Gastroesophageal sphincter (tissue), 4 donors: ENCODE measurements at regions not wholly inside any gene's neighbourhood (a gene's known extent, or its start where the extent isn't known, plus 50 kb on each side); places are given as distances from the start of the nearest gene placed in this dataset.

Experiments
- ATAC-seq: fragments of 150-250 bp; one replicate; pipeline ENCODE4 v1.9.1; 2016; ENCODE audit warnings: mild to moderate bottlenecking, moderate library complexity
- H3K27ac ChIP-seq, 4 donors: fragments of 200-600 bp; sonication (generic) in 3 of 4; 1 replicate in 3 of 4; 2 replicates in 1 of 4; pipeline ENCODE4 v1.5.1; 2016 to 2019
- H3K27me3 ChIP-seq: fragments of 200-600 bp; sonication (generic); one replicate; pipeline ENCODE4 v1.5.1; 2019
- H3K36me3 ChIP-seq, 2 donors: fragments of 200-600 bp; sonication (generic); one replicate each; pipeline ENCODE4 v1.5.1; 2019; ENCODE audit warnings: control low read depth in 1 of 2
- H3K4me1 ChIP-seq, 3 donors: fragments of 200-600 bp; sonication (generic); 1 replicate in 2 of 3; 2 replicates in 1 of 3; pipeline ENCODE4 v1.5.1; 2016 to 2019; ENCODE audit warnings: control low read depth in 2 of 3
- H3K4me3 ChIP-seq, 2 donors: fragments of 200-600 bp; sonication (generic); one replicate each; pipeline ENCODE4 v1.5.1; 2019; ENCODE audit warnings: mild to moderate bottlenecking in 1 of 2, moderate library complexity in 1 of 2
- H3K9me3 ChIP-seq, 3 donors: fragments of 200-600 bp; sonication (generic); one replicate each; pipeline ENCODE4 v1.5.1; 2017 to 2019; ENCODE audit warnings: control low read depth in 2 of 3
- CTCF ChIP-seq, 4 experiments: fragments of 200-600 bp in 2 of 4; fragments of 450-650 bp in 2 of 4; sonication (generic) in 1 of 4; IDR thresholded peaks; one replicate each; pipeline ENCODE4 v1.5.1; 2017 to 2019; ENCODE audit warnings: antibody characterized with exemption in 4 of 4, mild to moderate bottlenecking in 2 of 4, moderate library complexity in 2 of 4
- EP300 ChIP-seq: sonication (generic); formaldehyde crosslinking; IDR thresholded peaks from one replicate; pipeline ENCODE4 v1.6.1; 2017; ENCODE audit warnings: antibody characterized with exemption, mild to moderate bottlenecking
- POLR2A ChIP-seq, 2 donors: fragments of 450-650 bp; IDR thresholded peaks; one replicate each; pipeline ENCODE4 v1.6.1; 2017; ENCODE audit warnings: antibody characterized with exemption in 2 of 2, mild to moderate bottlenecking in 2 of 2, moderate library complexity in 1 of 2
- POLR2AphosphoS5 ChIP-seq: sonication (generic); formaldehyde crosslinking; IDR thresholded peaks from one replicate; pipeline ENCODE4 v1.6.1; 2017; ENCODE audit warnings: antibody characterized with exemption
- WGBS, 2 donors: methylation state at CpG; one replicate each; pipeline ENCODE4 v1.1.5; 2018; ENCODE audit warnings: low coverage in 1 of 2; 5-methylcytosine and 5-hydroxymethylcytosine counted together

- Histone ChIP-seq H3K4me1 (no peaks in the 10 kb centered on the region), H3K27ac (no peak overlapping the region), H3K27me3 (no peaks in the 10 kb centered on the region), H3K9me3 (no peaks in the 10 kb centered on the region), H3K4me3 (no peak overlapping the region), H3K36me3 (no peaks in the 10 kb centered on the region)
- WGBS, 2 donors = 71 to 73% methylated on average over 4 of the region's 4 CpGs
- no peak for TF ChIP-seq POLR2AphosphoS5
- no peak for TF ChIP-seq CTCF (IDR thresholded peaks at IDR 0.05)
- TF ChIP-seq POLR2A (IDR thresholded peaks at IDR 0.05) = no peak
- no peak for TF ChIP-seq EP300
- no peak for ATAC-seq
These were observed 607.5 kb downstream of the METTL15 start for GRCh38 chr11:28715726-28716125.

DNA sequence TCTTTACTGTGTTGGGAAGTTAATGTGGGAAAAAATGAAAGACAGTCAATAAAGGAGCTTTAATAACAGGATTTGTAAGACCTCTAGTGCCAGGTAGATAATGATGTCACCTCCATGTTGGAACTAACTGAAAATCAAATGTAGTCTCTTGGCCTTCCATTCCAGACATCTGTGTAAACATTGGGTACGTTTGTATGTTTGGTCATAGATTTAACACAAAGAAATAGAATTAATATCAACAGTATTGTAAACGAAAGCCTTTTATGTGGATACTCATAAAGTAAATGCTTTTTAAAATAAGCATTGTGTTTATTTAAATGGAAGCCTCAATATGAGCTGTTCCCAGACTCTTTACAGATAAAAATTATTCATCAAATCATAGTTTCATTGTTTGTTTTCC, 605.7 kb downstream of the METTL15 start:
- TF ChIP-seq EP300 (no peak), POLR2AphosphoS5 (no peak), POLR2A (IDR thresholded peaks at IDR 0.05) (no peak)
- 22 to 56% methylated on average over 2 of the region's 2 CpGs for WGBS, 2 donors
- ATAC-seq = no peak

DNA sequence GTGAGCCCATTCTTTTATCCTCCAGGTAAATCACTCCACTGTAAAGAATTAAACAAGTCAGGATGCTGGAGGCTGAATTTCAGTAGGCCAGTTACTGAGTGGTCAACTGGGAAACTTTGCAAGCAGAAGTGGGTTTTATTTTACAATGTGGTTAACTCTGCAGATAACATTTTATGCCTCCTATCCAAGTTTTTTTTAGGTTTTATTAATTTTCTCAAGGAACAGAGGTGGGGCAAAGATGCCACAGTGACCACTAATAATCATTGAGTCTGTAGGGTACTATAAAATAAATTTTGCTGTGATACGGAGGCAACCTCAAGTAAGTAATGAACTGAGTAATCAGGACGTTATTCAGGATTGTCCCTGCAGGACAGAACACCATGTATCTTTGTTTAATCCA, 599.9 kb downstream of the METTL15 start:
- WGBS, 2 donors = 69 to 91% methylated on average over 2 of the region's 2 CpGs
- TF ChIP-seq EP300 = no peak
- TF ChIP-seq POLR2A (IDR thresholded peaks at IDR 0.05) = no peak
- TF ChIP-seq CTCF (IDR thresholded peaks at IDR 0.05) = no peak
- no peak for TF ChIP-seq POLR2AphosphoS5
- ATAC-seq = no peak
- Histone ChIP-seq H3K36me3 (no peaks in the 10 kb centered on the region), H3K27me3 (no peaks in the 10 kb centered on the region), H3K9me3 (no peaks in the 10 kb centered on the region), H3K27ac (no peak overlapping the region), H3K4me3 (no peak overlapping the region), H3K4me1 (no peaks in the 10 kb centered on the region)

More for the DNA sequence above, 605.7 kb downstream of the METTL15 start:
- Histone ChIP-seq H3K27ac (no peak overlapping the region), H3K4me3 (no peak overlapping the region), H3K9me3 (no peaks in the 10 kb centered on the region), H3K27me3 (no peaks in the 10 kb centered on the region), H3K4me1 (no peaks in the 10 kb centered on the region), H3K36me3 (no peaks in the 10 kb centered on the region)

DNA sequence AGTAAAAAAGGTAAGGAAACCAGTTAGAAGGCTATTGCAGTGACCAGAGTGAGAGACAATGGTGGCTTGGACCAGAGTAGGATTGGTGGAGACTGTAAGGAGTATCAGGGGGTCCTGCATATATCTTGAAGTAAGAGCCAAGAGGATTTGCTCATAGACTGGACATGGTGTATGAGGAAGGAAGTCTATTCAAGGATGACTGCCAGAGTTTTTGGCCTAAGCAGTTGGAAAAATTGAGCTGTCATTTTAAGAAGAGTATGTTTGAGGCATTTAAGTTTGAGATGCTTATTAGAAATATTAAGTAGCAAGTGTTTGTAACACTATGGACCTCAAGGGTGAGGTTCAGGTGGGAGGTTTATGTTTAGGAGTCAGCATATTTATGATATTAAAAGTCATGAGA, 596.6 kb downstream of the METTL15 start:
- Histone ChIP-seq H3K36me3 (no peaks in the 10 kb centered on the region), H3K27me3 (no peaks in the 10 kb centered on the region), H3K27ac (no peak overlapping the region), H3K4me3 (no peak overlapping the region), H3K4me1 (no peaks in the 10 kb centered on the region), H3K9me3 (no peaks in the 10 kb centered on the region)
- no peak for TF ChIP-seq POLR2AphosphoS5
- no peak for ATAC-seq

DNA sequence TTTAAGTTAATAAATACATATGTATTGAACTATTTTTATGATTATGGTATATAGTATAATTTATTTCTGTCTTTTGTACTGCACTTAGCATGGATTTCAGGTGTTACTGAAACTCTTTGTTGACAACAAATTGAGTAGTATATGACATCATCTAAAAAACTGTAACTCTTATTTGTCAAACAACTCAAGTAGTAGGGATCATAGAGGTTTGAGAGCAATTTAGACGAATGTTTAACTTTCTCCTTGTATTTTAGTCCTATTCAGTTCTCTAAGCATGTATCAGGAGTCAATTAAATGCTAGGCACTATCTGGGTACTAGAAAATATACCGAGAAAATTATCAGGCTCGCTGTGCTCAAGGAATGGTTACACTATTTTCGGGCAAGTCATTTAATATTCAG, 595.2 kb downstream of the METTL15 start:
- Histone ChIP-seq H3K27ac (no peak overlapping the region), H3K4me3 (no peak overlapping the region), H3K36me3 (no peaks in the 10 kb centered on the region), H3K9me3 (no peaks in the 10 kb centered on the region), H3K27me3 (no peaks in the 10 kb centered on the region), H3K4me1 (no peaks in the 10 kb centered on the region)
- TF ChIP-seq POLR2AphosphoS5 (no peak), CTCF (IDR thresholded peaks at IDR 0.05) (no peak), EP300 (no peak), POLR2A (IDR thresholded peaks at IDR 0.05) (no peak)
- no peak for ATAC-seq
- 86 to 93% methylated on average over 4 of the region's 4 CpGs for WGBS, 2 donors

DNA sequence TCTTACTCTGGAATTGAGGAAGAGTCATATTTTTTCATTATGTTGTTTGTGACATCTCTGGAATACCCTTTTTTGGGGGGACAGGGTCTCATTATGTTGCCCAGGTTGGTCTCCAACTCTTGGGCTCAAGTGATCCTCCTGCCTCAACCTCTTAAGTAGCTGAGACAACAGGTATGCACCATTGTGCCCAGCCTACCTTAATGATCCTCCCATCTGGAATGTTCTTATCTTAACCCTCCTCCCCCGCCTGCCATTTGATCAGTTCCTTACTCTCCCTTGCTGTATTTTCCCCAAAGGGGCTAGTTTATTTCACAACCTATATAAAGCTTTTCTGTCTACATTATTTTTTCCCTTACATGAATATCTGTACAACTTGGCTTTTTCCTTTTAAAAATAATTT, 594.7 kb downstream of the METTL15 start:
- Histone ChIP-seq H3K27ac (no peak overlapping the region), H3K27me3 (no peaks in the 10 kb centered on the region), H3K4me3 (no peak overlapping the region), H3K9me3 (no peaks in the 10 kb centered on the region), H3K4me1 (no peaks in the 10 kb centered on the region), H3K36me3 (no peaks in the 10 kb centered on the region)
- WGBS, 2 donors = 100% methylated on average over 1 of the region's 1 CpG
- no peak for ATAC-seq
- TF ChIP-seq POLR2AphosphoS5 (no peak), POLR2A (IDR thresholded peaks at IDR 0.05) (no peak), EP300 (no peak), CTCF (IDR thresholded peaks at IDR 0.05) (no peak)
